ENCODE measurements at regions not wholly inside any gene's neighbourhood (a gene's known extent, or its start where the extent isn't known, plus 50 kb on each side); places are given as distances from the start of the nearest gene placed in this dataset.

- DNase-seq: no peak
These were observed 213.4 kb downstream of the HNMT start for GRCh38 chr2:138177693-138178092.

DNA sequence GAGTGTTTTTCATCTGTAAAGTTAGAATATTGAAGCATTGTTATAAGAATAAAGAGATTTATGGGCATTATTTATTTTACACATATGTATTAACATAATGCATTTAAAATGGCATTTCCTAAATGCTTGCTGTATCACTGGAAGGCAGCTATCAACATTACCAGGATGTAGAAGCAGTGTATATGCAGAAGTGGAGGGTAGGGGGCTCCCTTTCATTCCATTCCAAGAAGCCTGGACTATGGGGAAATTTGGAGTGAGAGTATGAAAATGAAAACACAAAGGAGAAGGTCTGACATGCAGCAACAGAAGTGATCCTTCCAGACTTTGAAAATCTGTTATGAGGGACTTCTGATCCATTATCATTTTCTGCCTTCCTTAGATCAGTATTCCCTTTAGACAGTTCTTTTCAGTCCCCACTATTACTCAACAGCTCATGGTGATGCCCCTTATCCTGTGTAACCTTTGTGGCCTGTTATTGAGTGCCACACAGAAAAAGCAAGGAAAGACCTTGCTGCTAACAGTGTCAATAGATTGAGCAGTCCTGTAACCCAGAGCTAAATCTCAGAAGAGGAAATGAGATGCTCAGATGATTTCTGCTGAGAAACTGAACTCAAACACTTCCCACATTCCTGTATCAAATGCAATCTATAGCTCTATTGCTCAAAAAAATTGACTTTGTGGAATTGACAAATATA is 216.6 kb downstream of the HNMT start:
- no peak for DNase-seq

DNA sequence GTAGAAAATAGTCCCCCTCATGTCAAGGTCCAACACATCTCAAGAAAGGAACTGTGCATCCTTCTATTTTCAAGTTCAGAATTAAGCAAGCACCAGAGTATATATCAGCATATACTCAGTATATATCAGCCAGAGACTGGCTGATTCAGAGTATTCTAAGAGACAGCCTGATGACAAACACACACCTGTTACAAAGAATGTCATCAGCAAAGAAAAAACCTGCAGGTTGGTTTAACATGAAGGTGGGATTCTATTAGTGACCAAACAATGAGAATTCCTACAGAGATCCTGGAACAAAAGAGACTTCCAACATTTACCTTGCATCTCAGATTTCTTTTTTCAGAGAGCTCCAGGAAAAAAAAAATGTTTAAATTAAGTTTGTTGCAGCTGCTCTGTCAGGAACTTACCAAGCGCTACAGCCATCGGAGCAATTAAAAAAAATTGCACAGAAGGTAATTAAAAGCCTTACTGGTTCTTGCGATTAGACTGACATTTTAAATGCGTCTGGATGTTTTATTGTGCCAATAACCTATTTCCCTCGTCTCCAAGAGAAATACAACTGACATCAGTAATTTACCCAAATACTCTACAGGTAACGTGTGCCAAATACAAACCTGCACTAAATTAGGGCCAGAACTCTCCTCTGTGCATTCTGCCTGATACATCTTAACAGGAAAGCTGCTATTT is 218.1 kb downstream of the HNMT start:
- peak; percentile 25 for DNase-seq

DNA sequence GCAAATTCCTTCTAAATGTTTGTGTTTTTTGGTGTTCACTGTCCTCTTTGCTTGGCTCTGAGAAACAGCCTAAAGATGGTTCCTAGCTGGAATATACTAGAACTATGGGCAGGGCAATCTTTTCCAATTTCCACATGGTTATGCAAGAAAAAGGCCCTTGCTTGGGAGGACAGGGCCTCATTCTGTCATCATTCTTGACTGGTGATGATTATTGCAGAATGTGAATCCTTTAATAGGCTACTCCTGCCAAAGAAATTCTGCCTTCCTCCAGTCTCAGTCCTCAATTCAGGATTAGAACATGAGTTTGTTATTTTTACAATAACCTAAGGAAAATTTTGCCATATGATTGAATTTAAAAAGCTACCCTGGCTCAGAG is 218.7 kb downstream of the HNMT start:
- no peak for DNase-seq

GRCh38 chr2:138183705-138184104 is 219.4 kb downstream of the HNMT start:
- no peak for DNase-seq

GRCh38 chr2:138184428-138184827 is 220.2 kb downstream of the HNMT start:
- no peak for DNase-seq

DNA sequence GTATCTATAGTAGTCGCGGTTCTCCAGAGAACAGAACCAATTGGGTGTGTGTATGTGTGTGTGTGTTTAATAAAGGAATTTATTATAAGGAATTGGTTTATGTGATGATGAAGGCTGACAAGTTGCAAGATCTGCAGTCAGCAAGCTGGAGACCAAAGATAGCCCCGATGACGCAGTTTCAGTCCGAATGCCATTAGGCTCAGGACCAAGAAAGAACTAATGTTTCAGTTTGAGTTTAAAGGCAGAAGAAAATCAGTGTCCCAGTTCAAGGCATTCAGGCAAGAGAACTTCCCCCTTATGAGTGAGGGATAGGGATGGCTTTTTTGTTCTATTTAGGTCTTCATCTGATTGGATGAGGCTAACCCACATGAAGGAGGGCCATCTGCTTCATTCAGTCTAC is 221.6 kb downstream of the HNMT start:
- DNase-seq: no peak

DNA sequence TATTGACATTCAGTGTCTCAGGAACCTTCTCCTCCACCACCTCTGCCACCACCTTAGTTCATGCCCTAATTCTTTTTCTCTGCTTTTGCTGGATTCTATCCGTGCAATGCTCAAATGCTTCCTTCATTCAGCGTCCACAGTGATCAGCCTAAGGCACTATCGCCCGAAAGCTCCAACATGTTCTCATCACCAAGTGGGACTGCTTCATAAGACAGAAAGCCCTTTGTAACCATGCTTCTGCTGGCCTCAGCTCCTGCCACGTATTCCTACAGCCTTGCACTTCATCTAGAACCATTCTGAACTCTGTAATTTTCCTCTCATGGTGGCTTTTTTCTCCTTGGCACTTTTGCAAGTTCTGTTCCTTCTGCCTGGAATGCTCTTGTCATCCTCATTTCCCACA is 222.9 kb downstream of the HNMT start:
- no peak for DNase-seq

GRCh38 chr2:138190999-138191398 is 226.7 kb downstream of the HNMT start:
- no peak for DNase-seq

DNA sequence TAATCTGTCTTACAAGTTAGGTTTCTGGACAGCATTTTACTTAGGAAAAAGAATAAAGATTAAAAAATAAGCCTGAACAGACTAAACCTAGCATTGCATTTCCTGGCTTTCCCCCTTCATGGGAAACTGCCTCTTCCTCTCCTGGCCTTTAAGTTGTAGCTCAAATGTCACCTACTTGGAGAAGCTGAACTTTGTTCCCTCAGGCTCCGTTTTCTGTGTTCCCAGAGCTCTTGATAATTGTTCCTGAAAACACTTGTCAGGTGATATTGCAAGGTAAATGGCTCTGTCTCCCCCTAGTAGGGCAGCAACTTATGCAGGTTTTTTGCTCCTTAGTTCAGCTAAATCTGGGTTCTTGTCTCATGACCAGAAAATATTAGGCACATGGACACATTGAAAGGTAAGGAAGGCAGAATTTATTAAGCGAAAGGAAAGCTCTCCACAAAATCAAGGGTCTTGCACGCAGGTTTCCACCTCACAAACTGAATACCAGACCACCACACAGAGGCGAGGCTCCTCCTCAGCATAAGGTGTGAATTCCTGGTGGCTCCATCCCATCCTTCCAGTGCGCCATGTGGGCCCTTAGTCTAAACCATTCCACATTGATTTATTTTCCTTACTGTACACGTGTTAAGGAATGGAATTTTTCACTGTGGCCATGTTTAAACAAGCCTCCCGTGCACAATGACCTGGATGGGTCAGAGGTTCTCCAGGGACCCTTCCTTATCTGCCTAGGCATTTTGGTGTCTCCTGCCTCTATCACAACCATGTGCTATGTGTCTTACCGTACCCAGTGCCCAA is 229.3 kb downstream of the HNMT start:
- DNase-seq: no peak

- no peak for DNase-seq
These were observed 237.0 kb downstream of the HNMT start for GRCh38 chr2:138201286-138201685.

GRCh38 chr2:138202762-138203161 is 238.5 kb downstream of the HNMT start:
- DNase-seq: no peak

- DNase-seq: no peak
These were observed 241.0 kb downstream of the HNMT start for GRCh38 chr2:138205281-138205680.

GRCh38 chr2:138207074-138207930 is 243.0 kb downstream of the HNMT start:
- DNase-seq: no peak

- no peak for DNase-seq
These were observed 244.7 kb downstream of the HNMT start for GRCh38 chr2:138209009-138209408.

DNA sequence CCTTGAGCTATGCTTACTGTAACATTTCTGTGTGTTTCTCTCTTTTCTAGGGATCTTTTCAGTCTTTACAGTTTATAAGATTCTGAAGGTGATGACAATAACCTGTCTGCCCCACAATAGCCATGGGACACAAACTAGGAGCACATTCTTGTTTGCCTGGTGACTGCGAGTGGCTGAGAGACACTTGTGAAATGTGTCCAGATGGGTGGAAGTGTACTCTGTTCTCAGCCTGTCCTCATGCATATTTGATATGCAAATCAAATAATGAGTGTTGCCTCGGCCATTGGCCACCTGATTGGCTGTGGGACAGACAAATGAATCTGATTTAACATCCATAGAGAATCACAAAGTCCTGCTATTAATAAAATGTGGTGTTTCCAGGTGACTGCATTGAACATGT is 246.2 kb downstream of the HNMT start:
- DNase-seq: no peak

DNA sequence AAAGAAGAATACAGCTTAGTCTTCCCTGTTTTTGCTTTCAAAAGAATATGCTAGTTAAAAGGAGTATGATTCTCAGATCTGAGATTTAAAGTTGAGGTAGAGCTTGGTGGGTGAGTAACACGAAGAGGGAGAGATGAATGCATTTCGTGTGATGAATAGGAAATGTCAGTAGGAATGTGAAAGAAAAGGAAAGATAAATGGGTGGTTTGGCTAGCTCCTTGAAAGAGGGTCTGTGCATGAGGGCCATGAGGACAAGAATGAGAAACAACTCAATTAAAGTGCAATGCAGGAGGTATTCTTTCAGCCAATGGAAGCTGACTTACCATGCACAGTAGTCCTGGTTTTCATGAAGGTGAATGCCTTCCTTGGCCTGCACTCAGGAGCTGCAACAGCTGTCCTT is 248.2 kb downstream of the HNMT start:
- no peak for DNase-seq

- DNase-seq: no peak
These were observed 248.8 kb downstream of the HNMT start for GRCh38 chr2:138213084-138213483.

DNA sequence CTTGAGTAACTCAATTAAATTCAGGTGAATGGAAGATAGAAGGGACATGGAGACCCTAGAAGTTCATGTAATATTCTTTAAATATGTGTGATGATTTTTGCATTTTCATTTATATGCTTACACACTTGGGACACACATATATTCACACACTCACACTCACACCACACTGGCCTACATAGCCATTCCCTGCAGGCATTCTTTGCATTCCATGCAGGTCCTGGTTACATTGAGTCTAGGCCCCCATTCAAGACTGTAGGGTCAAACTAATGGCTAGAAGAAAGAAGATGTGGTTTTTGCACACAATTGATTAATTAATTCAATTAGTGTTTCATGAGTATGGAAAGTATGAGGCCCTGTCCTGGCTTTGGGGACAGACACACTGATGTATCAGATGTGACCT is 249.4 kb downstream of the HNMT start:
- DNase-seq: no peak

DNA sequence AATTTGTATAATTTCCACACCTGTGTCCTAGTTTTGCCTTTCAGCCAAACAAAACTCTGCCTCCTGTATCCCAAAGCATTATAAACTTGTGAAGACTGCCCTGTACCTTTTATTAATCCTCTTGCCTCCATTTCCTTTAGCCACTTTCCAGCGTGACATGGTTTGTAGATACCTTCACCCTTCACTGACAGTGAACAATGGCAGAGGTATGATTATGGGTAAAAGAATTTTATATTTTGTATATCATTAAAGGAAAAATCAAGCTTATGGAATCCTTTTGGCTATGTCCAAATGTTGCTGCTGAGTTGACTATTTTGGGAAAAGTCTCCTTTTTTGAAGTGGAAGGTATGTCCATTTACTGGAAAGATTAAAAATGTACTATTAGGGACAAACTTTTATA is 251.7 kb downstream of the HNMT start:
- DNase-seq: no peak

DNA sequence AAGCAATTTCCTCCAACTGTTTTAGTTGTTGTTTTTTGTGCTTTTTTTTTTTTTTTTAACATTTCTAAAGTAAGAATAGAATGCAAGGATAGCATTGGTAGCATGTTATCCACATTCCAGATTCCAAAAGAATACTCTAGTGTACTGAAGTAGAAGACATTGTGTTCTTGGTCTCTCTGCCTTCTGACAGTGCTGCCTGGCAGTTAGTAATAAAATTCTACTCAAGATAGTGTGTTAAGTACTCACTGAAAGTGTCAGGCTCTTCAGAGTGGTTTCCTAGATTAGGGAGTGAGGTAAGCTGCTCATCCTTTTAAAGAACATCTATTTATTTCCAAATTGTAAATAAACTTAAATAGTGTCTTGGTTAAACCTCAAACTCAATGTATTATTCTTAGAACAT is 253.7 kb downstream of the HNMT start:
- DNase-seq: no peak

DNA sequence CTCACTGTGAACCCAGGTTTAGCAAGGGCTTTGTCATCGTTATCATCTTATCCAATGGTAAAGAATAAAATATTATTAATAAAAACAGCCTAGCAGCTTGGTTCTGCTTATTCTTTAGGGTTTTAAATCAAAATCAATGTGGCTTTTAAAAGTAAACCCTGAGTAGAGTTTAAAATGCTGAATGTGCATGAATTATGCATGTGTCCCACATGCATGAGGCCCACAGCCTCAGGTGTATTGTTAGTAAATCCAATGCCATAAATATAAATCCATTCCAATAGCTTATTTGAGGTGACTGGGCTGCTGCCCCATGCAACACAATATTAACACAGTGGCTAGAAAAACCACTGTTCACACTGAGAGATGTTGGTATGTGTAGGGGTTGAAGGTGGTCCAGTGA is 254.1 kb downstream of the HNMT start:
- no peak for DNase-seq

GRCh38 chr2:138219961-138220360 is 255.7 kb downstream of the HNMT start:
- no peak for DNase-seq

All from COR-L47 (cell line).